Right forelimb (tissue), 1 donor: ENCODE measurements at regions not wholly inside any gene's neighbourhood (a gene's known extent, or its start where the extent isn't known, plus 50 kb on each side); places are given as distances from the start of the nearest gene placed in this dataset.
"Not testable (repeated sequence)": the region's sequence is repeated elsewhere in the genome, so short reads cannot be mapped to it uniquely, and the experiment has no call there.

Experiments used
- DNase-seq: peaks from one replicate; pipeline ENCODE4 v3.0.0-alpha.2; 2018

- no peak for DNase-seq
These were observed 462.1 kb upstream of the CDIN1 start for GRCh38 chr15:36117296-36117787.

GRCh38 chr15:36126194-36126593 is 453.2 kb upstream of the CDIN1 start:
- no peak for DNase-seq

GRCh38 chr15:36130641-36131310 is 448.6 kb upstream of the CDIN1 start:
- DNase-seq: no peak

- no peak for DNase-seq
These were observed 445.7 kb upstream of the CDIN1 start for GRCh38 chr15:36133742-36134141.

GRCh38 chr15:36136049-36136448 is 443.4 kb upstream of the CDIN1 start:
- no peak for DNase-seq

- DNase-seq: no peak
These were observed 426.5 kb upstream of the CDIN1 start for GRCh38 chr15:36152936-36153335.

- DNase-seq: peak; percentile 47
These were observed 422.5 kb upstream of the CDIN1 start for GRCh38 chr15:36156879-36157427.

- DNase-seq: no peak
These were observed 419.1 kb upstream of the CDIN1 start for GRCh38 chr15:36160351-36160750.

GRCh38 chr15:36161108-36161507 is 418.3 kb upstream of the CDIN1 start:
- no peak for DNase-seq

GRCh38 chr15:36161771-36162212 is 417.6 kb upstream of the CDIN1 start:
- DNase-seq: peak; percentile 48

GRCh38 chr15:36163983-36164382 is 415.4 kb upstream of the CDIN1 start:
- not testable (repeated sequence) for DNase-seq

GRCh38 chr15:36172955-36173354 is 406.5 kb upstream of the CDIN1 start:
- DNase-seq: no peak

- no peak for DNase-seq
These were observed 404.2 kb upstream of the CDIN1 start for GRCh38 chr15:36175186-36175740.

GRCh38 chr15:36175741-36176291 is 403.6 kb upstream of the CDIN1 start:
- no peak for DNase-seq

GRCh38 chr15:36177590-36178302 is 401.7 kb upstream of the CDIN1 start:
- no peak for DNase-seq

- DNase-seq: peak; percentile 48
These were observed 401.2 kb upstream of the CDIN1 start for GRCh38 chr15:36178303-36178633.

GRCh38 chr15:36183201-36183600 is 396.2 kb upstream of the CDIN1 start:
- no peak for DNase-seq

GRCh38 chr15:36185438-36185837 is 394.0 kb upstream of the CDIN1 start:
- no peak for DNase-seq

- DNase-seq: no peak
These were observed 393.6 kb upstream of the CDIN1 start for GRCh38 chr15:36185845-36186244.

- no peak for DNase-seq
These were observed 393.1 kb upstream of the CDIN1 start for GRCh38 chr15:36186376-36186775.

- DNase-seq: no peak
These were observed 388.0 kb upstream of the CDIN1 start for GRCh38 chr15:36191459-36191858.

GRCh38 chr15:36195361-36196007 is 383.9 kb upstream of the CDIN1 start:
- DNase-seq: not testable (repeated sequence)
